ENCODE measurements at regions not wholly inside any gene's neighbourhood (a gene's known extent, or its start where the extent isn't known, plus 50 kb on each side); places are given as distances from the start of the nearest gene placed in this dataset.
"Not testable (repeated sequence)": the region's sequence is repeated elsewhere in the genome, so short reads cannot be mapped to it uniquely, and the experiment has no call there.

DNA sequence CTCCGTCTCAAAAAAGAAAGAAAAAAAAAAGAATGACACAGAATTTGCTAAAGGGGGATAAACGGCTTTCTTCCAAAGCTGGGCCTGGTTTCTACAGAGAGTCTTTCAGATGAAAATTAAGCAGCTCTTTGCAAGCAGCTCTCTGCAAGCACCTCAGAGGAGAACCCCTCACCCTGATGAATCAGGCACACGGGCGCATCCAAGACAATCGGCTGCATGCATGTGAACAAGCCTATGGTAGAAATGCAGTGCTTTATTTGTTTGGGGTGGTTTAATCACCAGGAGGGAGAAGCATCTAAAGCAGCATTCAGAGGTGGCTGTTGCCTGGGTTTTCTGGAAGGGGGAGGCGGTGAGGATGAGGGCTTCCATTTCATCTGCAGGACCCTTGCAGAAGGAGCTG is 78.0 kb upstream of the CLEC6A start:
- DNase-seq (ENCODE audit: extremely low read depth in 1 of 4, low spot score in 3 of 4); in situ Hi-C loops (cut with MboI); H3K9ac ChIP-seq (ENCODE audit: insufficient read depth in 1 of 2, low read depth in 2 of 2, low read length in 2 of 2); BruUV-seq (replicated peaks); POLR2A ChIA-PET; H3K79me2 ChIP-seq (ENCODE audit: control insufficient read depth, insufficient read depth, low read length); H3K4me3 ChIP-seq; H3K36me3 ChIP-seq (ENCODE audit: control insufficient read depth, insufficient read depth, low read length); H3K4me1 ChIP-seq (replicated peaks in 1 of 2; ENCODE audit: control insufficient read depth in 2 of 2, insufficient read depth in 2 of 2, low read length in 2 of 2); H3K9me1 ChIP-seq (ENCODE audit: control insufficient read depth, insufficient read depth, low read length); ATAC-seq; H4K20me1 ChIP-seq (replicated peaks; ENCODE audit: control insufficient read depth, insufficient read depth, low read length); H3K9me3 ChIP-seq (replicated peaks; ENCODE audit: control insufficient read depth, insufficient read depth, low read depth, low read length); H3K27me3 ChIP-seq (ENCODE audit: control insufficient read depth in 2 of 2, insufficient read depth in 2 of 2, low read length in 2 of 2); H3K27ac ChIP-seq (ENCODE audit: extremely low read depth, low read depth, low read length); H3K4me2 ChIP-seq (ENCODE audit: insufficient read depth, low read length); CTCF ChIA-PET (ENCODE audit: low intra/inter-chr PET ratio); H2AFZ ChIP-seq (ENCODE audit: low read depth, low read length); intact Hi-C loops (cut with micrococcal nuclease); FAIRE-seq: not testable (repeated sequence)
- WGBS (ENCODE audit: insufficient coverage, low coverage, missing lambda C conversion rate) = 0% methylated on average over 6 of the region's 6 CpGs

DNA sequence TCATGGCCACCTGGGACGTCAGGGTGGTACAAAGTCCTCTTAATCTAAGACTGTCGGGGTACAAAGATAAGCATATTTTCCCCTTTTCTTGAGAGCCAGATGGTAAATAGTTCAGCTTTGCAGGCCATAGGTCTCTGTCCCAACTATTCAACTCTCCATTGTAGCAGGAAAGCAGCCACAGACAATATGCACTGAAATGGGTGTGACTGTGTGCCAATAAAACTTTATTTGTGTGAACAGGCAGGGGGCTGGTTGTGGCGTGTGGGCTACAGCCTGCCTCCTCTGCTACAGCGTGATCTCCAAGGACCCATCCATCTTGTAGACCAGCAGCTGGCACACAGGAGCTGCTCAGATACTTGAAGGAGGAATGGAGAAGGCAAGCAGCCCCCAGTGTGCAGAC is 73.2 kb upstream of the CLEC6A start:
- H3K27ac ChIP-seq (ENCODE audit: extremely low read depth, low read depth, low read length); DNase-seq (ENCODE audit: extremely low read depth in 1 of 4, low spot score in 3 of 4); H2AFZ ChIP-seq (ENCODE audit: low read depth, low read length); H3K4me3 ChIP-seq; CTCF ChIA-PET (ENCODE audit: low intra/inter-chr PET ratio); FAIRE-seq; ATAC-seq; BruUV-seq (replicated peaks); H3K36me3 ChIP-seq (ENCODE audit: control insufficient read depth, insufficient read depth, low read length); in situ Hi-C loops (cut with MboI); H3K9me3 ChIP-seq (replicated peaks; ENCODE audit: control insufficient read depth, insufficient read depth, low read depth, low read length); H3K4me1 ChIP-seq (replicated peaks in 1 of 2; ENCODE audit: control insufficient read depth in 2 of 2, insufficient read depth in 2 of 2, low read length in 2 of 2); H3K4me2 ChIP-seq (ENCODE audit: insufficient read depth, low read length); H3K27me3 ChIP-seq (ENCODE audit: control insufficient read depth in 2 of 2, insufficient read depth in 2 of 2, low read length in 2 of 2); H3K9ac ChIP-seq (ENCODE audit: insufficient read depth in 1 of 2, low read depth in 2 of 2, low read length in 2 of 2); H3K79me2 ChIP-seq (ENCODE audit: control insufficient read depth, insufficient read depth, low read length); POLR2A ChIA-PET; intact Hi-C loops (cut with micrococcal nuclease); H3K9me1 ChIP-seq (ENCODE audit: control insufficient read depth, insufficient read depth, low read length); H4K20me1 ChIP-seq (replicated peaks; ENCODE audit: control insufficient read depth, insufficient read depth, low read length): not testable (repeated sequence)
- TF ChIP-seq, protein P1, sequence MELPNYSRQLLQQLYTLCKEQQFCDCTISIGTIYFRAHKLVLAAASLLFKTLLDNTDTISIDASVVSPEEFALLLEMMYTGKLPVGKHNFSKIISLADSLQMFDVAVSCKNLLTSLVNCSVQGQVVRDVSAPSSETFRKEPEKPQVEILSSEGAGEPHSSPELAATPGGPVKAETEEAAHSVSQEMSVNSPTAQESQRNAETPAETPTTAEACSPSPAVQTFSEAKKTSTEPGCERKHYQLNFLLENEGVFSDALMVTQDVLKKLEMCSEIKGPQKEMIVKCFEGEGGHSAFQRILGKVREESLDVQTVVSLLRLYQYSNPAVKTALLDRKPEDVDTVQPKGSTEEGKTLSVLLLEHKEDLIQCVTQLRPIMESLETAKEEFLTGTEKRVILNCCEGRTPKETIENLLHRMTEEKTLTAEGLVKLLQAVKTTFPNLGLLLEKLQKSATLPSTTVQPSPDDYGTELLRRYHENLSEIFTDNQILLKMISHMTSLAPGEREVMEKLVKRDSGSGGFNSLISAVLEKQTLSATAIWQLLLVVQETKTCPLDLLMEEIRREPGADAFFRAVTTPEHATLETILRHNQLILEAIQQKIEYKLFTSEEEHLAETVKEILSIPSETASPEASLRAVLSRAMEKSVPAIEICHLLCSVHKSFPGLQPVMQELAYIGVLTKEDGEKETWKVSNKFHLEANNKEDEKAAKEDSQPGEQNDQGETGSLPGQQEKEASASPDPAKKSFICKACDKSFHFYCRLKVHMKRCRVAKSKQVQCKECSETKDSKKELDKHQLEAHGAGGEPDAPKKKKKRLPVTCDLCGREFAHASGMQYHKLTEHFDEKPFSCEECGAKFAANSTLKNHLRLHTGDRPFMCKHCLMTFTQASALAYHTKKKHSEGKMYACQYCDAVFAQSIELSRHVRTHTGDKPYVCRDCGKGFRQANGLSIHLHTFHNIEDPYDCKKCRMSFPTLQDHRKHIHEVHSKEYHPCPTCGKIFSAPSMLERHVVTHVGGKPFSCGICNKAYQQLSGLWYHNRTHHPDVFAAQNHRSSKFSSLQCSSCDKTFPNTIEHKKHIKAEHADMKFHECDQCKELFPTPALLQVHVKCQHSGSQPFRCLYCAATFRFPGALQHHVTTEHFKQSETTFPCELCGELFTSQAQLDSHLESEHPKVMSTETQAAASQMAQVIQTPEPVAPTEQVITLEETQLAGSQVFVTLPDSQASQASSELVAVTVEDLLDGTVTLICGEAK (IDR thresholded peaks at IDR 0.05) = peak; percentile 92
- TF ChIP-seq, protein P1 (CRISPR knock-in tag; IDR thresholded peaks at IDR 0.05) = peak; percentile 89
- 2% methylated on average over 4 of the region's 4 CpGs for WGBS (ENCODE audit: insufficient coverage, low coverage, missing lambda C conversion rate)
